Neuronal stem cell (in vitro differentiated cells): ENCODE measurements at regions not wholly inside any gene's neighbourhood (a gene's known extent, or its start where the extent isn't known, plus 50 kb on each side); places are given as distances from the start of the nearest gene placed in this dataset.

Experiments used
- DNase-seq: peaks from one replicate; pipeline ENCODE4 v3.0.0-alpha.2; 2013; ENCODE audit warnings: low spot score
- H2AFZ ChIP-seq: one replicate; pipeline ENCODE4 v1.6.1; 2013; ENCODE audit warnings: mild to moderate bottlenecking, low read length, inconsistent platforms
- H2AK5ac ChIP-seq: 2 replicates; pipeline ENCODE4 v1.6.1; 2013; ENCODE audit warnings: low read depth, mild to moderate bottlenecking, inconsistent platforms, low read length, moderate library complexity, mixed read lengths
- H2BK120ac ChIP-seq: 2 replicates; pipeline ENCODE4 v1.6.1; 2013; ENCODE audit warnings: low read depth, mild to moderate bottlenecking, inconsistent platforms, low read length, moderate library complexity, mixed read lengths
- H2BK12ac ChIP-seq: one replicate; pipeline ENCODE4 v1.6.1; 2013; ENCODE audit warnings: low read length, inconsistent platforms
- H2BK15ac ChIP-seq: 2 replicates; pipeline ENCODE4 v1.6.1; 2013; ENCODE audit warnings: mild to moderate bottlenecking, low read length, inconsistent platforms, mixed read lengths
- H2BK5ac ChIP-seq: one replicate; pipeline ENCODE4 v1.6.1; 2013; ENCODE audit warnings: inconsistent platforms, mild to moderate bottlenecking, low read length, moderate library complexity
- H3K14ac ChIP-seq: one replicate; pipeline ENCODE4 v1.6.1; 2013; ENCODE audit warnings: low read length, inconsistent platforms
- H3K18ac ChIP-seq: 2 replicates; pipeline ENCODE4 v1.6.1; 2013; ENCODE audit warnings: low read length, inconsistent platforms
- H3K23ac ChIP-seq: 2 replicates; pipeline ENCODE4 v1.6.1; 2013; ENCODE audit warnings: low read depth, mild to moderate bottlenecking, mixed read lengths, low read length, inconsistent platforms; ENCODE audit not compliant: poor library complexity
- H3K27ac ChIP-seq: replicated peaks from 3 replicates; pipeline ENCODE4 v1.5.1; 2013; ENCODE audit warnings: low read length, inconsistent platforms
- H3K27me3 ChIP-seq, 3 experiments: 2 replicates each; pipeline ENCODE4 v1.6.1; 2013; ENCODE audit warnings: low read length in 3 of 3, mild to moderate bottlenecking in 2 of 3, inconsistent platforms in 1 of 3, low read depth in 1 of 3, mixed read lengths in 1 of 3, moderate library complexity in 1 of 3; ENCODE audit not compliant: control insufficient read depth in 3 of 3, insufficient read depth in 3 of 3
- H3K36me3 ChIP-seq, 2 donors: replicated peaks in 1 of 2; 2 replicates each; pipeline ENCODE4 v1.6.1; 2013; ENCODE audit warnings: low read length in 2 of 2; ENCODE audit not compliant: control insufficient read depth in 2 of 2, insufficient read depth in 2 of 2
- H3K4ac ChIP-seq: 2 replicates; pipeline ENCODE4 v1.6.1; 2013; ENCODE audit warnings: inconsistent platforms, mild to moderate bottlenecking, low read length, moderate library complexity
- H3K4me1 ChIP-seq, 2 donors: 1 replicate in 1 of 2; 2 replicates in 1 of 2; pipeline ENCODE4 v1.6.1; 2013; ENCODE audit warnings: low read length in 2 of 2, low read depth in 1 of 2; ENCODE audit not compliant: control insufficient read depth in 2 of 2, insufficient read depth in 1 of 2
- H3K4me2 ChIP-seq: one replicate; pipeline ENCODE4 v1.6.1; 2013; ENCODE audit warnings: mild to moderate bottlenecking, low read length, inconsistent platforms; ENCODE audit not compliant: insufficient read depth, poor library complexity, severe bottlenecking
- H3K4me3 ChIP-seq, 2 donors: 2 replicates each; pipeline ENCODE4 v1.5.1; 2013; ENCODE audit warnings: low read length in 2 of 2, mild to moderate bottlenecking in 2 of 2, inconsistent platforms in 1 of 2, moderate library complexity in 1 of 2
- H3K79me1 ChIP-seq: one replicate; pipeline ENCODE4 v1.6.1; 2013; ENCODE audit warnings: low read depth, mild to moderate bottlenecking, inconsistent platforms, low read length, moderate library complexity
- H3K9ac ChIP-seq: one replicate; pipeline ENCODE4 v1.6.1; 2013; ENCODE audit warnings: mild to moderate bottlenecking, low read depth, low read length, inconsistent platforms; ENCODE audit not compliant: poor library complexity
- H3K9me3 ChIP-seq, 2 donors: replicated peaks in 1 of 2; 2 replicates each; pipeline versions ENCODE3 to v1.6.1; 2013; ENCODE audit warnings: low read length in 2 of 2, mild to moderate bottlenecking in 2 of 2, inconsistent platforms in 1 of 2, low read depth in 1 of 2, mixed read lengths in 1 of 2, moderate library complexity in 1 of 2; ENCODE audit not compliant: control insufficient read depth in 2 of 2, insufficient read depth in 1 of 2
- H4K8ac ChIP-seq: one replicate; pipeline ENCODE4 v1.6.1; 2013; ENCODE audit warnings: low read depth, mild to moderate bottlenecking, inconsistent platforms, low read length, moderate library complexity
- H4K91ac ChIP-seq: one replicate; pipeline ENCODE4 v1.6.1; 2013; ENCODE audit warnings: low read length, low read depth, mild to moderate bottlenecking, inconsistent platforms; ENCODE audit not compliant: poor library complexity
- WGBS, 2 donors: extraction: QIAGEN DNeasy Blood & Tissue Kit; methylation state at CpG; one replicate each; pipeline ENCODE4 v1.1.7; 2013; ENCODE audit warnings: missing lambda C conversion rate in 2 of 2, mixed read lengths in 1 of 2; ENCODE audit not compliant: insufficient read length in 2 of 2, insufficient replicate concordance in 1 of 2; ENCODE audit errors: extremely low coverage in 2 of 2; 5-methylcytosine and 5-hydroxymethylcytosine counted together

DNA sequence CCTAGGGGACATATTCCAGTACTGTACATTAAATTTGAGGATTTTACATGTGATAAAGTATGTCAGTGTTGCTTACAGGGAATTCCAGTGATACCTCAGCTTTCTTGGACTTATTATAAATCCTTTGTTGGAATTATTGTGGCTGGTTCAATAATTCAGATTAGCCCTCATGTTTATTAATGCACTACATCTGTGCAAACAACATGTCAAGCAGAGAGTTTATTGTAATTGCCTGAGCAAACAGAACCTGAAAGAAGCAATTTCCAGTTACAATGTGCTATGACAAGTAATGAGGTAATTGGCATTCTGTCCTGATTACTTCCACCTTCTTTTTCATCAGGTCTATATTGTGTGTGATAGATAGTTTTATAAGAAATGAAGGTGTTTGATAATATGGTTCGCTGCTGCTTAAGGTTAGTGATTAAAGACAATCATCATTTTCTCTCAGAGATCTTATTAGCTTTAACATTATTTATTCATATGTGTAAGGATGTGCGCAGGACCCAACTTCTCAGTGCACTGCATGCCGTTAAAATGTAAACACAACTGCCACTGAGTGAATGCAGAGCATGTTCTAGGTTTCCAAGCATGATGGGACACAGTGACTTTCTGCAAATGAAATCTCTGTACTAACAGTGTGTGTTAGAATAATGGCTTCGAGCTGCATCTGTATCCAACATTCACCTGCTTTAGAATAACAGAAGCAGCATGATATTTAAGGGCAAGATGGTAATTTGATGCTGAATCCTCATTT, 973.7 kb upstream of the POU3F3 start:
- Histone ChIP-seq H2BK120ac (no peak overlapping the region), H2AK5ac (no peak overlapping the region), H3K4me2 (no peak overlapping the region), H3K4ac (no peak overlapping the region), H4K91ac (no peak overlapping the region), H3K9me3 (peaks cover 0 to 6% of the 10 kb centered on the region in 2 donors), H3K4me3 (no peak overlapping the region), H2BK5ac (no peak overlapping the region), H4K8ac (no peak overlapping the region), H2AFZ (no peak overlapping the region), H3K18ac (no peak overlapping the region), H3K23ac (no peak overlapping the region), H3K4me1 (peaks cover 0 to 11% of the 10 kb centered on the region in 2 donors), H3K79me1 (no peaks in the 10 kb centered on the region), H3K27ac (no peak overlapping the region), H3K36me3 (no peaks in the 10 kb centered on the region), H2BK12ac (no peak overlapping the region), H3K14ac (no peak overlapping the region), H3K9ac (no peak overlapping the region), H3K27me3 (no peaks in the 10 kb centered on the region), H2BK15ac (no peak overlapping the region)
- no peak for DNase-seq
- no CpG with 5 or more reads among the region's 4 CpGs for WGBS, 2 donors

DNA sequence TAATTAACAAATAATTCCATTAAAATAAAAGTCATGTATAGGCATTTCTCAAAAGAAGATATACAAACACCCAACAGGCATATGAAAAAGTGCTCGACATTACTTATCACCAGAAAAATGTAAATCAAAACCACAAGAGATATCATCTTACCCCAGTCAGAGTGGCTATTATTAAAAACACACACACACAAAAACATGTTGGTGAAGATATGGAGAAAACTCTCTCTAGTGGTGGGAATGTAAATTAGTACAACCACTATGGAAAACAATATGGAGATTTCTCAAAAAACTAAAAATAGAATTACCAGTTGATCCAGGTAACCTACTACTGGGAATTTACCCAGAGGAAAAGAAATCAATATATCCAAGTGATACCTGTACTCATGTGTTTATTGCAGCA, 966.3 kb upstream of the POU3F3 start:
- Histone ChIP-seq H2BK120ac (no peak overlapping the region), H3K4me2 (no peak overlapping the region), H3K4me1 (peaks cover 0 to 2% of the 10 kb centered on the region in 2 donors), H3K4ac (no peak overlapping the region), H2BK15ac (no peak overlapping the region), H3K23ac (no peak overlapping the region), H3K36me3 (no peaks in the 10 kb centered on the region), H4K8ac (no peak overlapping the region), H2AFZ (no peak overlapping the region), H2BK5ac (no peak overlapping the region), H4K91ac (no peak overlapping the region), H3K4me3 (no peak overlapping the region), H3K27ac (no peak overlapping the region), H3K9me3 (peaks cover 0 to 3% of the 10 kb centered on the region in 2 donors), H2BK12ac (no peak overlapping the region), H3K14ac (no peak overlapping the region), H3K9ac (no peak overlapping the region), H2AK5ac (no peak overlapping the region), H3K79me1 (no peaks in the 10 kb centered on the region), H3K27me3 (no peaks in the 10 kb centered on the region), H3K18ac (no peak overlapping the region)
- DNase-seq = no peak
- WGBS, 2 donors = no CpG with 5 or more reads among the region's 1 CpG

- H2BK12ac ChIP-seq = no peak overlapping the region
- no peaks in the 10 kb centered on the region for H3K36me3 ChIP-seq
- DNase-seq = no peak
- no peak overlapping the region for H3K4me2 ChIP-seq
- no peak overlapping the region for H4K91ac ChIP-seq
- no peak overlapping the region for H4K8ac ChIP-seq
- H2BK120ac ChIP-seq = no peak overlapping the region
- H3K4me3 ChIP-seq = no peak overlapping the region
- H3K23ac ChIP-seq = no peak overlapping the region
- no peak overlapping the region for H2BK15ac ChIP-seq
- WGBS, 2 donors = no CpG with 5 or more reads among the region's 1 CpG
- H3K14ac ChIP-seq = no peak overlapping the region
- no peak overlapping the region for H3K27ac ChIP-seq
- H3K9ac ChIP-seq = no peak overlapping the region
- H3K27me3 ChIP-seq = no peaks in the 10 kb centered on the region
- no peak overlapping the region for H2AK5ac ChIP-seq
- peaks cover 0 to 4% of the 10 kb centered on the region in 2 donors for H3K9me3 ChIP-seq
- H3K79me1 ChIP-seq = no peaks in the 10 kb centered on the region
- H3K18ac ChIP-seq = no peak overlapping the region
- no peak overlapping the region for H3K4ac ChIP-seq
- H3K4me1 ChIP-seq = peaks cover 0 to 2% of the 10 kb centered on the region in 2 donors
- no peak overlapping the region for H2BK5ac ChIP-seq
- H2AFZ ChIP-seq = peak overlapping the region; percentile 30
Observed at GRCh38 chr2:103896182-103896581, 957.7 kb upstream of the POU3F3 start.

DNA sequence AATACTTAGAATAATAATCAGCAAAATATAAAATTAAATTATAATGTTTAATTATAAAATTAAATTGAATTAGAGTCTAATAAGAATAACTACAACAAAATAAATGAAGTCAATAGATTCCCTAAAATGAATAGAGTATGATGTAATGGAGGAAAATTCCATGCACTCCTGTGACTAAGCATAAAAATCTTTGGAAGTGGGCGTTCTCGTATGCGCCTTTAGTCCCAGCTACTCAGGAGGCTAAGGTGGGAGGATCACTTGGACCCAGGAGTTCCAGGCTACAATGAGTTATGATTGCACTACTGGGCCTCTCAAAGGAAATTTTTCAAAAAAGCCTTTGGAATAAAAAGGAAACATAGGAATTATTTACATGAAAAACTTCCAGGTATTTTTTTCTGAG, 955.4 kb upstream of the POU3F3 start:
- H2BK120ac ChIP-seq = no peak overlapping the region
- peaks cover 0 to 2% of the 10 kb centered on the region in 2 donors for H3K4me1 ChIP-seq
- H4K91ac ChIP-seq = no peak overlapping the region
- H2BK5ac ChIP-seq = no peak overlapping the region
- peaks cover 0 to 4% of the 10 kb centered on the region in 2 donors for H3K9me3 ChIP-seq
- H2BK12ac ChIP-seq = no peak overlapping the region
- no peak overlapping the region for H2AFZ ChIP-seq
- no peak overlapping the region for H3K23ac ChIP-seq
- no peak overlapping the region for H3K27ac ChIP-seq
- H3K4me2 ChIP-seq = no peak overlapping the region
- no peak for DNase-seq
- whole genome bisulfite sequencing, 2 donors = no CpG with 5 or more reads among the region's 3 CpGs
- no peaks in the 10 kb centered on the region for H3K27me3 ChIP-seq
- H3K18ac ChIP-seq = no peak overlapping the region
- H3K4ac ChIP-seq = no peak overlapping the region
- H2AK5ac ChIP-seq = no peak overlapping the region
- no peak overlapping the region for H2BK15ac ChIP-seq
- H3K79me1 ChIP-seq = no peaks in the 10 kb centered on the region
- no peak overlapping the region for H3K9ac ChIP-seq
- no peak overlapping the region for H3K4me3 ChIP-seq
- H3K36me3 ChIP-seq = no peaks in the 10 kb centered on the region
- no peak overlapping the region for H4K8ac ChIP-seq
- H3K14ac ChIP-seq = no peak overlapping the region
